Activated CD8-positive, alpha-beta memory T cell treated with anti-CD3 and anti-CD28 coated beads, Interleukin-2, amount 50 U/mL, for 1 hour (primary cell): ENCODE measurements at regions not wholly inside any gene's neighbourhood (a gene's known extent, or its start where the extent isn't known, plus 50 kb on each side); places are given as distances from the start of the nearest gene placed in this dataset.
"Not testable (repeated sequence)": the region's sequence is repeated elsewhere in the genome, so short reads cannot be mapped to it uniquely, and the experiment has no call there.

Experiments used
- DNase-seq: peaks from one replicate; pipeline ENCODE4 v3.0.0-alpha.2; 2020; ENCODE audit errors: extremely low read depth

DNA sequence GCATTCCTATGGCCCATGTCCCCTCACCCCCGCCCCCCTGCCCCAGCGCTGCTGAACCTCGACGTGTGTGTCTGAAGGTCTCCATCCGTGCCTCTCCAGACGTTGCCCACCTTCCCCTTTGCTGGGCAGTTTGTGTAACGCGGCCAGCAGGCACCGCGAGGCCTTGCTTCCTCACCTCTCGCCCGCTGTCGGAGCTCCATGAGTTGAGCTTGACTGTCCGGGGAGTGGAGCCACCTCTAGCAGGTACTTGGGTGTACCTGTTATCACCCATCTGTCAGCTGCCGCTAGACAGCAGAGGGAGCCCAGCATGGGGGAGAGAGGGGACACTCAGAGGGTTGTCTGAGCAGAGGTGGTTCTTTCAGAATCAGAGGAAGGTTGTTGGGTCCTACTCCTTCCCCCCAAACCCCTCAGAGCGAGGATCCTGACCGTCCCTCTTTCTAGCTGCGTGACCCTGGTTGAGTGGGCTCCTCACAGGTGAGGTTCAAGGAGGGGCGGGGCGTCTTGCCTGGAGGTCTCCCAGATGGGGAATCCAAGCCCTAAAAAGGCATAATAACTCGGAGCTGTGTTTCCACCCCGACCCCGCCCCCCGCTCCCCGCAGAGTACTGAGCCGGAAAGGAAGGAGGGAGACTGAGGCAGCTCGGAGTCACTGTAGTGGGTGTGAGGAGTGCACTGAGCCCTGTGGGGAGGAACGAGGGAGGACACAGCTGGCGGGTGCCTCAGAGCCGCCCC lies 184.7 kb downstream of the C9orf50 start:
- DNase-seq: no peak

DNA sequence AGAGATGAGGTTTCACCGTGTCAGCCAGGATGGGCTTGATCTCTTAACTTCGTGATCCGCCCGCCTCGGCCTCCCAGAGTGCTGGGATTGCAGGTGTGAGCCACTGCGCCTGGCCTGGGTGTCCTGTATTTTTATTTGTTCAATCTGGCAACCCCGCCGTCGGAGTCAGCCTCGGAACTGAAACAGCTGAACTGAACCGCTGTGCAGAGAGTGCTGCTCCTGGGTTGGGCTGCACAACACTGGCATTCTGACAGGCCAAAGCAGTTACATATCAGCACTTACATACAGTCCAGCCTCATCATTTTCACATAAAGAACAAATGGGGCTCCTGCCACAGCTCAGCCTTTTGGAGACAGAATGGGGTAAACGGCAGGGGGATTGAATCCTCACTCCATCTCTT lies 185.6 kb downstream of the C9orf50 start:
- DNase-seq: no peak

DNA sequence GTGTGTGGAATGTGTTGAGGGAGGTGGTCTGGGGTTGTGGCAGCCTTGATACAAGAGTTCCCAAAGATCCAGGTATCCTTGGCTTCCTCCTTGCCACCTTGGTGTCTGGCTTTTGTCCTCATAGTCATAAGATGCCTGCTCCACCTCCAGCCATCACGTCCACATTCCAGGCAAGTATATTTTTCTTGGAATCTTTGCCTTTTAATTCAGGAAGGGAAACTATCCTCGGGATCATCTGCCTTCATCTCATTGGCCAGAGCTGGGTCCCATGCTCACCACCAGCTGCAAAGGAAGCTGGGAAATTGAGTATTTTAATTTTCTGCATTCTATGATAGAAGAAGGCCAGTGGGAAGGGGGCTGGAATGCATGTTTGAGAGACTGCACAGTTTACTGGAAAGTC lies 186.7 kb downstream of the C9orf50 start:
- no peak for DNase-seq

DNA sequence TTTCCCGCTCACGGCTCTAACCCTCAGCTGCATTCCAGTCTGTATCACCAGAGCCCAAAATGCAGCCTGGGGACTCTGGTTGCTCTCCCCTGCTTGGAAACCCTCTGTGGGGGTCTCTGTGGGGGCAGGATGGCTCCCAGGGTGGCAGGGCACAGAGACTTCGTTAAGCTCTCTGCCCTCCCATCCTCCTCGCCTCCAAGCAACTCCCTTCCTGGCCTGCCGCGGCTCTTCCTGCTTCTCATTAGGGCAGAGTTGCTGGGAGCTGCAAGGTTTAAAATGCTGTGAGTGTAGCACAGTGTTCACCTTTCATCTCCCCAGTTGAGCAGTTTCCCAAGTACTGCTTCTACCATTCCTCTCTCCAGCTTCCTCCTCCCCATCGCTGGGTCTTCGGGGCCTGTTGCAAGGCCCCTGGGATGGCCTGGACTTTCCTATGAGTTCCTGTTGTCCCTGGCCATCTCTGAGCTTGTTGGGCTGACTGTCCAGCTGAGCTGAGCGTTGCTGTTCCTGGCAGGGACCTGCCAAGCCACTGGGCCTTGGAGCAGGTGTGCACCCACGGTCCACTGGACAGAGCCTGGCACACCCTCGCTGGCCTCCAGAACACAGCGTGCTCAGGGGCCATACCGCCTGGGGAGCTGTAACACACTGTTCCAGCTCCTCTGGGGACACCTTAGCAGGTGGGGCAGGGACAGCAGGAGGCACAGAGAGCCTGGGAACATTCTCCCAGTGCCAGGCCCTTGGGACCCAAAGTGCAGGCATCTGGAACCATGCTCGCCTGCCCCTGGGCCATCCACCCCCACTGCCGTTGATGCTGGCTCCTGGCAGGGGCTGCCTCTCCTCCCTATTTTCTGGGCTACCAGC lies 188.4 kb downstream of the C9orf50 start:
- DNase-seq: no peak

DNA sequence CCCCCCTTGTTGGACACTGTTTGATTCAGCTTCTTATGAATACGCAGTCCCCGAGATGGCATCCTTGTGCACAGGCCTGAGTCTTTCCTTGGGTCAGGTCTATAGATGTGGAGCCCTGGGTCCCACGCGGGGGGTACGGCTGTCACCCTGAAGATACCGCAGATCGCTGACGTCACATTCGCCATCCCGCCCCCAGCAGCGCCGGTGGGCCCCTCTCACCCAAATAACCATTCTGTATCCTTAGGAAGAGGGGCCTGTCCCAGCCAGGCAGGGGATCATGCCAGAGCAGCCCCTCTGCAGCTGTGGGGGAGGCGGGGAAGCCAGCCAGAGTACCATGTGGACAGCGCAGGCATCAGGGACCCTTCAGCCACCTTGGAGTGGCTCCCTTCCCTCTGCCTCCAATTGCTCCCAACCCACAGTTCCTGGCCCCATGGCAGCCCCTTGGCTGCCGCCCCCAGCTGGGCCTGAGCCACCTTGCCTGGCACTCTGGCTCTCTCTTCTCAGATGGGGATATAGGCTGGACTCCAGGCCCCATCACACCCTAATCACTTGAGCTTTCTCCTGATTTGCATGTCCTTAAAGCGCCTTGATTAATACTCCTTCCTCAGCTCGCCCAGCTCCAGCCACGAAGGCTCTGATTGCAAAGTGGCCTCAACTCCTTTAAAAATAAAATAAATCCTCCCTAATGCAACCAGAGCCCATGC lies 189.8 kb downstream of the C9orf50 start:
- DNase-seq: no peak

DNA sequence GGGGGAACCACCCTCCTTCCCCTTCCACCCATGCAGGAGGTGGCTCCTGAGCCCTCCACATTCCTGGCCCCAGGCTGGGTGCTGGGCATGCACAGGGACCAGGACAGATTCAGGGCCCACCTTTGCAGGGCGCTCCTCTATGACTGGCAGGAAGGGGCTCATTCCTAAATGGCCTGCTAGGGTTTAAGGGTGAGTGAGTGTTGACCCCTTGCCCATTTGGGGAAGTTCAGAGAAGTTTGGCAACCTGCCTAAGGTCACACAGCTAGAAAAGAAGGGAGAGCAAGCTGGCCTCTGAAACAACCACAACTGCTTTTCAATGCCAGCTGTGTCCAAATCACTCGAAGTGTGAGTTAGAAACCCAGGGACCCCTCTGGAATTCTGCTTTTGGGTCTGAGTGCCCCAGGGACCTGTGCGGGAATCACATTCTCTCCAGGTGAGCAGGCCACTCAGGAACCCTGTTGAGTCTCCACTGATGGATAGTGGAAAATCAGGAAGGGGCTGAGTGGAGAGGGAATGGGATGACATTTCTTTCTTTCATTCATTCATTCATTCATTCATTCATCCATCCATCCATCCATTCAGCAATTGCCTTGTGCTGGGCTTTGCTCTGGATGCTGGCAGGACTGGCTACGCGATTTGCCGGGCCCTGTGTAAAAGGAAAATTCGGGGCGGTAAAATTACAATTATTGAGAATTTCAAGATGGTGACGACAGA lies 191.9 kb downstream of the C9orf50 start:
- no peak for DNase-seq

DNA sequence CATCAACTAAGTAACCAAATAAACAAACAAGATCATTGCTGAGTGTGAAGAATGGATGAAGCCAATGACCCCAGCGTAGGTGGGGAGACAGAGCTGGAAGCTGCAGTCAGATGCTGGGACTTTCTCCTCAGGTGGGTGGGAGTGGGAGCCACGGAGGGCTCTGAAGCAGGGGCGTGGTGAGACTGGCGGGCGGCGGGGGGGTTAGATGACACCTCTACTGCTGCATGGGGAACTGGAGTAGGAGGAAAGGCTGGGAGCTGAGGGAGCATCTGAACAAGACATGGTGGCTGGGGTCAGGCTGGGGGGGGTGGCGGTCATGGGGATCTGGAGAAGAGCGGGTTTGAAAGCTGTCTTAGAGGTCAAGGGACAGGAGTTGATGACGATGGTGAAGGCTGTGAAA lies 193.8 kb downstream of the C9orf50 start:
- no peak for DNase-seq

DNA sequence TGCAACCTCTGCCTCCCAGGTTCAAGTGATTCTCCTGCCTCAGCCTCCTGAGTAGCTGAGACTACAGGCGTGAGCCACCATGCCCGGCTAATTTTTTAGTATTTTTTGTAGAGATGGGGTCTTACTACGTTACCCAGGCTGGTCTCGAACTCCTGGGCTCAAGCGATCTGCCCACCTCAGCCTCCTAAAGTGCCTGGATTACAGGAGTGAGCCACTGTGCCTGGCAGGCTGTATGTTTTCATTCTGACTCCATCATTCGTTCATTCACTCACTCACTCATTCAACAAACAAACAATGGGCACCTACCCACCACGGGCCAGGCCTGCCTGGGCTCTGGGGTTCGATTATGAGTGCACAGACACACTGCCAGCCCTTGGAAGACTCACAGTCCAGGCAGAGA lies 197.1 kb downstream of the C9orf50 start:
- DNase-seq: not testable (repeated sequence)

DNA sequence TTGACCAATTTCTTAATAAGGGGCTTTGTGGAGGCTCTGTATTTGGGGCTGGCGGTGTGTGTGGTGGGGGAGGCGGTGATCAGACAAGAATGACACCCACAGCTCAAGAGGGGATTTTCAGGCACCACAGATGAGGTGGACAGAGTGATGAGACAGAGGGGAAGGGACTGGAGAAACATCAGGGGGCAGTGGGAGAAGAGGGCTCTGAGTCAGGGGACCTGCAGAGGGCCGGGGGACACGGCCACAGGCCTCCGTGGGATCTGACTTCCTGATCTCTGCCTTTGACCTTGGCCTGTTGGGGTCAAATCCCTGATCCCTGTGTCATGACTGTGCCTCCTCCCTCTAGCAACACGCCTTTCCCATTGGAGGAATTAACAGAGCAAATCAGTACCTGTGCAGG lies 197.7 kb downstream of the C9orf50 start:
- no peak for DNase-seq

DNA sequence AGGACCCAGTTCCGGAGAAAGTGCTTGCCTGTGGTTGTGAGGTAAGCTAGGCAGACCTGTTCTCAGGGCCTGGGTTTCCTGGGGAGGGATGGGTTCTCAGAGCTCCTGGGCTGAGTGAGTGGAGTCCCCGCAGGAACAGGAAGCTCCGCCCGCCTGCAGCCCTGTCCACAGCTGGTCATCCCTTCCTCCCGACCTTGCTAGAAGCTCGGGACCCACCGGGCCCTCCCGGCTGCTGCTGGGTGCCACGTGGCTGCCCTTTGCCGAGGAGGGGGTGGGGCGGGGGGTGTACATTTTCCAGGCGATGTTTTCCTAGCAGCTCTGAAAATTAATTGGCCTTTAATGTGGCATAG lies 198.1 kb downstream of the C9orf50 start:
- no peak for DNase-seq

DNA sequence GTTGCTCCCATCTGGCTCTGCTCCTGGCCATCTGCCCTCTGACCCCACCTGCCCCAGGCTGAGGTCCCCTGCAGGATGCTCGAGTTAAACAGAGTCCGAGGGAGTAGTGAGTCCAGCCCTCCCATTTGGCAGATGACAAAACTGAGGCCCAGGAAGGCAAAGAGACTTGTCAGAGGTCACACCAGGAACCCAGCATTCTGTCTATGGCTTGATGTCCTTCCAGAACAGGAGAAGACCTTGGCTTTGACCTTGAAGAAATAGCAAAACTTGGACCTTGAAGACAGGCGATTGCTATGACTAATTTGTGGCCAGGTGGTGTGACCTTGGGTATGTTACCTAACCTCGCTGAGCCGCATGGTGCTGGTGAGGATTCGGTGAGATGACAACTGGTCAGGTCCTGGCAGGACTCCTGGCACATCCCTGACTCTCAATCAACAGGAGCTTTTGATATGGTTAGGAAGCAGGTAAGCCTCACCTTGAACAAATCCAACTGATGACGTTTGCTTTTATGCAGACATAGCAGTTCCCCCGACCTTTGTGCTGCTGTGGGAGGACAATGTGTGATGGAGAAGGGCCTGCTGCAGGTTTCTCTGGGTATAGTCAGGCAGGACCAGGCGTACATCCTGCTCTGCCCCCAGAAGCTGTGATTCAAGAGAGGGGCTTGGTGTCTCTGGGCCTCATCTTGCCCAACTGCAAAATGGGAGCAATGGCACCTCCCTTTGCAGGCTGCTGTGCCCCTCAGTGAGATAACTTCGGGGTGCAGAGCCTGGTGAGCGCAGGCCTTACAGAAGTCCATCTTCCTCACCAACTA lies 198.7 kb downstream of the C9orf50 start:
- DNase-seq: no peak

DNA sequence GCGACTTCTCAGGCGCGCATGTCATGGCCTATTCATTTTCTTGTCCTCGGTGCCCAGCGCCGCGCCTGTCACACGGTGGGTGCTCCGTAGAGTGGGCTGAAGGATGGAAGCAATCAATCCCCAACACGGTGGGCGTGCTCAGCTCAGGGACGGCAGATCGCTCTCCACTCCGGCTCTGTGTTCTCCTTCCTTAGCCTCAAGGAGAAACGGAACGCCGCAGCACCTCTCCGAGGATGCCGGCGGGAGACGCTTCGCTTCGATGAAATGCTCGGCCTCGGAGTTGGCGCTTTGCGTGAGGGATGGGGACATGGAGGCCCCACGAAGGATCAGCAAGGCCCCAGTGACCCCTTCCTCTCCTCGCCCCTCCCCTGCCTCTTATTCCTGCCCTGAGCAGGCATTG lies 199.5 kb downstream of the C9orf50 start:
- DNase-seq: no peak

DNA sequence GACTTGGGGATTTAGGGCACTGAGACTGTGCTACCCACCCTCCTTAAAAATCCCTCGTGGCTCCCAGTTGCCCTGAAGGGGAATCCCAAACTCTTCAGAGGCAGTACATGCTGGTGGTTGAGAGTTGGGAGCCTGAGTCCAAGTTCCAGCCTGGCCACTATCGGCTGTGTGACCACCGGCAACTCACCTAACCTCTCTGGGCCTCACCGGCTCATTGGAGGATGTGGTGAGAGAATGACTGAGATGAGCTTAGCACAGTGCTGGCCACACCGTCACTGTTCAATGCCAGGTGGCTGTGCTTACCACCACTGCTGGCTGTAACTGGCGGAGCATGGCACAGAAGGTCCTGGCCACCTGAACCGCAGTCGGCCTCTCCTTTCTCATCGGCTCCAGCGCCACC lies 200.2 kb downstream of the C9orf50 start:
- no peak for DNase-seq

DNA sequence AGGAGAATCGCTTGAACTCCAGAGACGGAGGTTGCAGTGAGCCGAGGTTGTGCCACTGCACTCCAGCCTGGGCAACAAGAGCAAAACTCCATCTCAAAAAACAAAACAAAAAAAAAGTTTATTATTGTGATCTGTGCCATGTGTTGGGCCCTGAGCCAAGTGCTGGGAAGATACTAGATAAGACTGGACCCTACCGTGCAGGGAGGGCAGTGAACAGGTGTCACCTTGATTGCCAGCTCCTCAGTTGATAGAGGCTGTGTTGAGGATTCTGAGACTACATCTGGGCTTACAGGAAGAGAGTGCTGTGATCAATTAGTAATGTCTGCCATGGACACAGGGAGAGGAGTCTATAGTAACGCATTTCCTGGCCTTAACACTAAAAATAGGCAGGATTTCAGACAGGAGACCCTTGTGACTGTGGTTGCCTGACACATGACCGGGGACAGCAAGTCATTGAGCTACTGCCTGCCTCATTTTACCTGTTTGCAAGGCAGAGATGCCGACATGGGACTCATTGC lies 201.5 kb downstream of the C9orf50 start:
- no peak for DNase-seq

DNA sequence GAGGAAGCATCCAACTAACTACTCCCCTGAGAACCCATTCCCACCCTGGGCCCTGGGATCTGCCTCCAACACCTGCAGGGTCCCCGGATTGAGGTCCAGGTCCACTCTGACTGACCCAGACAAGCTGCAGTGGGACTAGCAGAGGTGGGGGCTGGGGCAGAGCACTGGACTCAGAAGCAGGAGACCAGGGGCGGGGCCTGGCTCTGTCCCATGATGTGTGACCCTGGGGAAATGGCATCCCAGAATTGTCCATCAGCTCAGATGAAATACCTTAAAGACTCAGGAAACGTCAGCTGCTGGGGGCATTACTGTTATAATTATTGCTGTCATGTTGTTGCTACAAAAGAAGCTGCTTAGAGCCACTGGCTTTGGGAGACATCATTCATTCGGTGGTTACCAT lies 202.4 kb downstream of the C9orf50 start:
- no peak for DNase-seq

DNA sequence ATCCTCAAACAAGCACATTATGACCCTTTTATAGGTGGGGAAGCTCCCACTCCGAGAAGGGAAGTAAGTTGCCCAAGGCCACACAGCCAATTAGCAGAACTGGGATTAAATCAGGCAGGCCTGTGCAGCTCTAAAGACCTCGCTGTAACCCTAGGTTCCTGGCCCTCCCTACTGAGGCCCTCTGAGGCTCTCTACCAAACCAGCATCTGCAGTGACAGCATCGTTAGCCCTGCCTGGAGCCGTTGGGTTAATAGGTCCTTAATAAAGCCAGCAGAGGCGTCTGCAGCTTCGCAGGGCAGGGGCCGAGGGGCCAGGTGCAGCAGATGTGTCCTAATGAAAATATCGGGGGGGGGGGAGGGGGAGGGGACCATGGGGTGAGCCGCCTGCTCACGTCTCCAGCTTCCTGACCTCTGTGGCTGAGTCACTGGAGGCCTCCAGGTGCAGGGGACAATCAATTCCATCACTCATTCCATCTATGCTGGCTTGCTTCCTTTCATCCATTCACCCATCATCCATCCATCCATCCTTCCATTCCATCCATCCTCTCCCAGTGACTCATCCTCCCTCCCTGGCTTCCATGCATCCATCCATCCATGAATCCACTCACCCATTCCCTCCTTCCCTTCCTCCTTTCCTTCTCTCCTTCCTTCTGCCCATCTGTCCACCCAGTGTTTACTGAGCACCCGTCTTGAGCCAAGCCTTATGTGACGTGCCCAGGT lies 203.9 kb downstream of the C9orf50 start:
- no peak for DNase-seq

DNA sequence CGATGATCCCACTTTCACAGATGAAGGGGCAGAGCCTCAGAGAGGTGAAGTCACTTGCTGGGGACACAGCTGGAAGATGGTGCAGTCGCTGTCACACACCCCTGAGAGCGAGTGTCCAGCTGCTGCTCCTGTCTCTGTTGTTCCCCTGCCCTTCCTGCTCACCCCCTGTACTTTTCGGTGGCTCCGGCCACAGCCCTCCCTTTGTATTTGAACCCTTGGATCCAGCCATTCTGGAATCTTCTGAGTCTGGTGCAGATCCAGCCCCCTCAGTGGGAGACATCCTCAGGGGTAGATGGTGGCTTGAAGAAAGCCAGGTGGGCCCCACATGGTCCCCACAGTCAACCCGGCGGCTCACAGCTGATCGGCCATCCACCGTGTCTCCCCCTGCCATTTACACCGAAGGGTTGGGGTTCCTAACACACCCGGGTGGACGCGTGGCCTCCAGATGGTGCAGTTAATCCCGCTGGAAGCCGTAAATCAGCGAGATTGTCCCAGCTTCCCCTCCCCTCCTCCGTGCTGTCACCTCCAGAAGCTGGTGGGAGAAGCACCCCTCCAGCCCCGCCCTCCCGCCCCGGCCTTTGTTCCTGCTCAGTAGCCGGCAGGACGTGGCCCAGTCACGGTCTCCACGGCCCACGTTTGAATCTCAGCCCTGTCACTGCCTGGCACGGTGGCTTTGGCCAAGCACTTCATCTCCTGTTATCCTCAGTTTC lies 204.8 kb downstream of the C9orf50 start:
- DNase-seq: no peak

DNA sequence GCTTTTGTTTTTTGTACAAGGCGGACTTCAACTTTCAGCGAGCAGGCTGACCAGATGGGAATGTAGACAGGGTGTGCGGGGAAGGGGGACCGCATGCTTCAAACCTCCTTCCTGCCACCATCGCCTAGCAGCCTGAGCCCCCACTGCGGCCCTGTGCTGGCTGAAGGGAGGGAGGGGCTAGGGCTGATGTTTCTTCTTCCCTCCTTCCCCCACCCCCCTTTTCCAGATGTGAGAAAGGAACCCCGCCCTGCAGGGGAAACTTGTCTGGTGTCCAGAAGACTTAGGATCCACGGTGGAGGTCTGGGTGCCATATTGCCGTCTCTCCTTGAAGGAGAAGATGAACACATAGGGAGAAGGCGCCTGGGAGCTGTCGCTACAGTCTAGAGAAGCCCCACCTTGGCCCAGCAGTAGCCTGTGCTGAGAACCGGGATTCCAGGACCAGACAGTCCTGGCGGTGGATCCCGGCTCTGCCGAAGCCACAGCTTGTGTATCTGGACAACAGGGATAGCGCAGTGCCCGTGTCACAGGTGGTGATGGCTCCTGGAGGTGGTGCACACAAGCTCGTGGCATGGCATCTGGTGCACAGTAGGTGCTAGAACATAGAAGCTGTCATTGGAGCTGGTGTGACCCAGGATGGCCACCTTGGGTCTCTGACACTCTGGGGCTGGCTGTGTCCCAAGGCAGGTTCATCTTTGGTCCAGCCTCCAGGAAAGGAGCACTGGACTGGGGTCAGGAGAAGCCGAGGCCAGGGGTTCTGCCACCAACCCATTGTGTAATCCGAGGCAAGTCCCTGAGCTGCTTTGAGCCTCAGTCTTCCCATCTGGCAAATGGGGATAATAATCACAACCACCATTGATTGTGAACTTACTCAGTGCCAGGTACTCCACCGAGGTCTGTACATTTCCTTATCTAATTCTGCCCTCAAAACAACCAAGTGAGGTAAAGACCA lies 205.6 kb downstream of the C9orf50 start:
- DNase-seq: no peak
